OCI-LY7 (cell line): ENCODE measurements at regions not wholly inside any gene's neighbourhood (a gene's known extent, or its start where the extent isn't known, plus 50 kb on each side); places are given as distances from the start of the nearest gene placed in this dataset.

Source experiments
- BruUV-seq: library from RNA; stranded (reverse); fragments of 400-500 nt; replicated peaks from 2 replicates; lab custom pipeline; 2021; lab: Mats Ljungman, UMichigan
- CTCF ChIA-PET: fragments of 300-600 bp; sonication (Branson Sonifier 250); formaldehyde crosslinking; loops from one replicate; lab custom pipeline; 2022; ENCODE audit warnings: antibody characterized with exemption; ENCODE audit not compliant: unreplicated experiment; lab: Charles Lee
- POLR2A ChIA-PET: fragments of 300-600 bp; sonication (Branson Sonifier 250); formaldehyde crosslinking; loops from one replicate; lab custom pipeline; 2022; ENCODE audit warnings: antibody characterized with exemption; lab: Charles Lee
- DNase-seq: peaks from one replicate; pipeline ENCODE4 v3.0.0-alpha.2; 2015; ENCODE audit warnings: low spot score
- H2AFZ ChIP-seq: fragments of 200-600 bp; sonication (generic), shearing (Covaris generic); 2 replicates; pipeline ENCODE4 v1.6.1; 2014; ENCODE audit warnings: mild to moderate bottlenecking, antibody characterized with exemption, low read length, moderate library complexity
- H3K27ac ChIP-seq: fragments of 200-600 bp; sonication (generic); 2 replicates; pipeline ENCODE4 v1.5.1; 2014; ENCODE audit warnings: mixed run types, low read depth, mild to moderate bottlenecking, moderate library complexity, low read length, inconsistent platforms; ENCODE audit not compliant: poor library complexity, severe bottlenecking
- H3K36me3 ChIP-seq: fragments of 200-600 bp; sonication (generic); 2 replicates; pipeline ENCODE4 v1.6.1; 2014; ENCODE audit warnings: mild to moderate bottlenecking, antibody characterized with exemption, low read length, moderate library complexity, mixed read lengths; ENCODE audit not compliant: insufficient read depth
- H3K4me1 ChIP-seq: fragments of 200-600 bp; sonication (generic); 2 replicates; pipeline ENCODE4 v1.5.1; 2014; ENCODE audit warnings: mild to moderate bottlenecking, low read length; ENCODE audit not compliant: insufficient read depth, poor library complexity, severe bottlenecking
- H3K4me2 ChIP-seq: fragments of 200-600 bp; sonication (generic); 2 replicates; pipeline ENCODE4 v1.6.1; 2014; ENCODE audit warnings: mild to moderate bottlenecking, low read length
- H3K4me3 ChIP-seq: fragments of 200-600 bp; sonication (generic); 2 replicates; pipeline ENCODE4 v1.5.1; 2014; ENCODE audit warnings: mild to moderate bottlenecking, low read depth, low read length; ENCODE audit not compliant: poor library complexity, severe bottlenecking
- H3K79me2 ChIP-seq: fragments of 200-600 bp; sonication (generic); 2 replicates; pipeline ENCODE4 v1.6.1; 2016; ENCODE audit warnings: low read depth, mild to moderate bottlenecking, low read length, moderate library complexity, mixed read lengths; ENCODE audit not compliant: insufficient read depth
- H3K9me2 ChIP-seq: fragments of 200-600 bp; sonication (generic); 2 replicates; pipeline ENCODE4 v1.6.1; 2016; ENCODE audit warnings: mild to moderate bottlenecking, low read length, mixed read lengths; ENCODE audit not compliant: insufficient read depth
- H3K9me3 ChIP-seq: fragments of 200-600 bp; sonication (generic); 2 replicates; pipeline ENCODE4 v1.6.1; 2014; ENCODE audit warnings: mild to moderate bottlenecking, mixed run types, low read length, mixed read lengths
- H4K20me1 ChIP-seq: fragments of 200-600 bp; sonication (generic); 2 replicates; pipeline ENCODE4 v1.6.1; 2014; ENCODE audit warnings: mild to moderate bottlenecking, antibody characterized with exemption, low read length, moderate library complexity, mixed read lengths; ENCODE audit not compliant: insufficient read depth
- CTCF ChIP-seq: fragments of 200-600 bp; sonication (generic); conservative IDR thresholded peaks from 2 replicates; pipeline ENCODE4 v1.5.1; 2014; ENCODE audit warnings: mild to moderate bottlenecking, antibody characterized with exemption, low read length, moderate library complexity, mixed read lengths
- EZH2phosphoT487 ChIP-seq: fragments of 200-600 bp; sonication (generic); IDR thresholded peaks from 2 replicates; pipeline ENCODE4 v1.6.1; 2018; ENCODE audit warnings: low read depth, borderline replicate concordance, mild to moderate bottlenecking, mixed run types, antibody characterized with exemption, low read length, moderate library complexity, mixed read lengths
- intact Hi-C: fragments of 100-400 bp; cut with micrococcal nuclease; formaldehyde crosslinking; loops from one replicate; pipeline ENCODE4 v1.10.0; 2022; ENCODE audit not compliant: unreplicated experiment

GRCh38 chr10:4456776-4457175 lies 369.2 kb upstream of the AKR1E2 start:
- Histone ChIP-seq H2AFZ (no peak overlapping the region), H3K4me2 (no peak overlapping the region), H3K79me2 (no peaks in the 10 kb centered on the region), H3K4me3 (no peak overlapping the region), H3K9me3 (no peaks in the 10 kb centered on the region), H4K20me1 (no peaks in the 10 kb centered on the region), H3K4me1 (no peaks in the 10 kb centered on the region), H3K36me3 (no peaks in the 10 kb centered on the region), H3K9me2 (no peaks in the 10 kb centered on the region), H3K27ac (no peak overlapping the region)
- intact Hi-C loops, result no loop called here
- ChIA-PET POLR2A (interaction anchor here (0.6 kb wide), 1 partner anchor 117 kb away, joined by 3 read pairs; no protein-coding TSS in a partner anchor), CTCF (no interaction called here)
- no peak for TF ChIP-seq CTCF
- TF ChIP-seq EZH2phosphoT487, result no peak
- no TSS peak for BruUV-seq
- DNase-seq, result no peak

DNA sequence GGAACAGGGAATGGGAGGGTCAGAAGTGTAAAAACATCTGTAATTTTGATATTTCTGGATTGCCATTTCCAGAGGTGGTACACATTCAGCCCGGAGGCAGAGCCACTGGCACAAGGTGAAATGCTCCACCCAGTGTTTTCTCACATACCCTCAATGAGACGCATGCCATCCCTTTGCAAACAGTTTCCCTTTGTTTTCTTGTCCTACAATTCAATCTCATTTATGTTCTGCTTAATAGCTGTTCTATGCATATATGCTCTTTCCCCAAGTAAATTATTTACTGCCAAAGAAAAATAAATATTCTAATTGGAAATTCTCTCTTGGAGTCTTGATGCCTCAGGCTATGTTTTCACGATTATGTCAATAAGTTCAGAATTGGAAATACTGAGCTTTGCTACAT lies 369.7 kb upstream of the AKR1E2 start:
- H3K9me2 ChIP-seq, result no peaks in the 10 kb centered on the region
- no peak overlapping the region for H3K4me2 ChIP-seq
- H4K20me1 ChIP-seq, result no peaks in the 10 kb centered on the region
- H3K4me1 ChIP-seq, result no peaks in the 10 kb centered on the region
- H3K4me3 ChIP-seq, result no peak overlapping the region
- no peaks in the 10 kb centered on the region for H3K79me2 ChIP-seq
- no peak overlapping the region for H2AFZ ChIP-seq
- TF ChIP-seq CTCF (no peak), EZH2phosphoT487 (no peak)
- ChIA-PET CTCF (no interaction called here), POLR2A (no interaction called here)
- no peaks in the 10 kb centered on the region for H3K9me3 ChIP-seq
- H3K27ac ChIP-seq, result no peak overlapping the region
- DNase-seq, result no peak
- BruUV-seq, result no TSS peak
- H3K36me3 ChIP-seq, result no peaks in the 10 kb centered on the region
- intact Hi-C loops, result no loop called here

DNA sequence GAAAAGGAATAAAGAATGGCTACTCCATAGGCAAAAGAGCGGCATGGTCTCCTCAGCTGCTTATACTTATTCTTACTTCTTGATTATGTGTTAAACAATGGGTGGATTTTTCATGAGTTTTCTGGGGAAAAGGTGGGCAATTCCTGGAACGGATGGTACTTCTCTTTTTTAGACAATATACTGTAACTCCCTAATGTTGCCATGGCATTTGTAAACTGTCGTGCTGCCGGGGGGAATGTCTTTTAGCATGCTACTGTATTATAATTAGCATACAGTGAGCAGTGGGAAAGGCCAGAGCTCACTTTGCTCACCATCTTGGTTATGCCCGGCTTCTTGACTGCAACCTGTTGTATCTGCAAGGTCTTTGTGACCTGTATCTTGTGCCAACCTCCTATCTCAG lies 372.1 kb upstream of the AKR1E2 start:
- Histone ChIP-seq H3K9me2 (no peaks in the 10 kb centered on the region), H2AFZ (no peak overlapping the region), H3K27ac (no peak overlapping the region), H3K79me2 (no peaks in the 10 kb centered on the region), H3K9me3 (no peaks in the 10 kb centered on the region), H3K4me1 (no peaks in the 10 kb centered on the region), H3K36me3 (no peaks in the 10 kb centered on the region), H3K4me3 (no peak overlapping the region), H4K20me1 (no peaks in the 10 kb centered on the region), H3K4me2 (no peak overlapping the region)
- BruUV-seq, result no TSS peak
- POLR2A ChIA-PET, result no interaction called here
- DNase-seq, result no peak
- CTCF ChIA-PET, result no interaction called here
- intact Hi-C loops, result no loop called here
- TF ChIP-seq CTCF (no peak), EZH2phosphoT487 (no peak)
